Neuronal stem cell (in vitro differentiated cells): ENCODE measurements at regions not wholly inside any gene's neighbourhood (a gene's known extent, or its start where the extent isn't known, plus 50 kb on each side); places are given as distances from the start of the nearest gene placed in this dataset.

Experiments
- DNase-seq: peaks from one replicate; pipeline ENCODE4 v3.0.0-alpha.2; 2013; ENCODE audit warnings: low spot score
- H2AFZ ChIP-seq: one replicate; pipeline ENCODE4 v1.6.1; 2013; ENCODE audit warnings: mild to moderate bottlenecking, low read length, inconsistent platforms
- H2AK5ac ChIP-seq: 2 replicates; pipeline ENCODE4 v1.6.1; 2013; ENCODE audit warnings: low read depth, mild to moderate bottlenecking, inconsistent platforms, low read length, moderate library complexity, mixed read lengths
- H2BK120ac ChIP-seq: 2 replicates; pipeline ENCODE4 v1.6.1; 2013; ENCODE audit warnings: low read depth, mild to moderate bottlenecking, inconsistent platforms, low read length, moderate library complexity, mixed read lengths
- H2BK12ac ChIP-seq: one replicate; pipeline ENCODE4 v1.6.1; 2013; ENCODE audit warnings: low read length, inconsistent platforms
- H2BK15ac ChIP-seq: 2 replicates; pipeline ENCODE4 v1.6.1; 2013; ENCODE audit warnings: mild to moderate bottlenecking, low read length, inconsistent platforms, mixed read lengths
- H2BK5ac ChIP-seq: one replicate; pipeline ENCODE4 v1.6.1; 2013; ENCODE audit warnings: inconsistent platforms, mild to moderate bottlenecking, low read length, moderate library complexity
- H3K14ac ChIP-seq: one replicate; pipeline ENCODE4 v1.6.1; 2013; ENCODE audit warnings: low read length, inconsistent platforms
- H3K18ac ChIP-seq: 2 replicates; pipeline ENCODE4 v1.6.1; 2013; ENCODE audit warnings: low read length, inconsistent platforms
- H3K23ac ChIP-seq: 2 replicates; pipeline ENCODE4 v1.6.1; 2013; ENCODE audit warnings: low read depth, mild to moderate bottlenecking, mixed read lengths, low read length, inconsistent platforms; ENCODE audit not compliant: poor library complexity
- H3K27ac ChIP-seq: replicated peaks from 3 replicates; pipeline ENCODE4 v1.5.1; 2013; ENCODE audit warnings: low read length, inconsistent platforms
- H3K27me3 ChIP-seq, 3 experiments: 2 replicates each; pipeline ENCODE4 v1.6.1; 2013; ENCODE audit warnings: low read length in 3 of 3, mild to moderate bottlenecking in 2 of 3, inconsistent platforms in 1 of 3, low read depth in 1 of 3, mixed read lengths in 1 of 3, moderate library complexity in 1 of 3; ENCODE audit not compliant: control insufficient read depth in 3 of 3, insufficient read depth in 3 of 3
- H3K36me3 ChIP-seq, 2 donors: replicated peaks in 1 of 2; 2 replicates each; pipeline ENCODE4 v1.6.1; 2013; ENCODE audit warnings: low read length in 2 of 2; ENCODE audit not compliant: control insufficient read depth in 2 of 2, insufficient read depth in 2 of 2
- H3K4ac ChIP-seq: 2 replicates; pipeline ENCODE4 v1.6.1; 2013; ENCODE audit warnings: inconsistent platforms, mild to moderate bottlenecking, low read length, moderate library complexity
- H3K4me1 ChIP-seq, 2 donors: 1 replicate in 1 of 2; 2 replicates in 1 of 2; pipeline ENCODE4 v1.6.1; 2013; ENCODE audit warnings: low read length in 2 of 2, low read depth in 1 of 2; ENCODE audit not compliant: control insufficient read depth in 2 of 2, insufficient read depth in 1 of 2
- H3K4me2 ChIP-seq: one replicate; pipeline ENCODE4 v1.6.1; 2013; ENCODE audit warnings: mild to moderate bottlenecking, low read length, inconsistent platforms; ENCODE audit not compliant: insufficient read depth, poor library complexity, severe bottlenecking
- H3K4me3 ChIP-seq, 2 donors: 2 replicates each; pipeline ENCODE4 v1.5.1; 2013; ENCODE audit warnings: low read length in 2 of 2, mild to moderate bottlenecking in 2 of 2, inconsistent platforms in 1 of 2, moderate library complexity in 1 of 2
- H3K79me1 ChIP-seq: one replicate; pipeline ENCODE4 v1.6.1; 2013; ENCODE audit warnings: low read depth, mild to moderate bottlenecking, inconsistent platforms, low read length, moderate library complexity
- H3K9ac ChIP-seq: one replicate; pipeline ENCODE4 v1.6.1; 2013; ENCODE audit warnings: mild to moderate bottlenecking, low read depth, low read length, inconsistent platforms; ENCODE audit not compliant: poor library complexity
- H3K9me3 ChIP-seq, 2 donors: replicated peaks in 1 of 2; 2 replicates each; pipeline versions ENCODE3 to v1.6.1; 2013; ENCODE audit warnings: low read length in 2 of 2, mild to moderate bottlenecking in 2 of 2, inconsistent platforms in 1 of 2, low read depth in 1 of 2, mixed read lengths in 1 of 2, moderate library complexity in 1 of 2; ENCODE audit not compliant: control insufficient read depth in 2 of 2, insufficient read depth in 1 of 2
- H4K8ac ChIP-seq: one replicate; pipeline ENCODE4 v1.6.1; 2013; ENCODE audit warnings: low read depth, mild to moderate bottlenecking, inconsistent platforms, low read length, moderate library complexity
- H4K91ac ChIP-seq: one replicate; pipeline ENCODE4 v1.6.1; 2013; ENCODE audit warnings: low read length, low read depth, mild to moderate bottlenecking, inconsistent platforms; ENCODE audit not compliant: poor library complexity
- WGBS, 2 donors: extraction: QIAGEN DNeasy Blood & Tissue Kit; methylation state at CpG; one replicate each; pipeline ENCODE4 v1.1.7; 2013; ENCODE audit warnings: missing lambda C conversion rate in 2 of 2, mixed read lengths in 1 of 2; ENCODE audit not compliant: insufficient read length in 2 of 2, insufficient replicate concordance in 1 of 2; ENCODE audit errors: extremely low coverage in 2 of 2; 5-methylcytosine and 5-hydroxymethylcytosine counted together

GRCh38 chr18:23311351-23312121, 141.6 kb upstream of the RIOK3 start:
- no CpG with 5 or more reads among the region's 7 CpGs for WGBS, 2 donors
- H2AFZ ChIP-seq, result no peak overlapping the region

GRCh38 chr18:23313379-23313778, 139.7 kb upstream of the RIOK3 start:
- Histone ChIP-seq H2BK15ac (no peak overlapping the region), H3K4ac (no peak overlapping the region), H2BK5ac (no peak overlapping the region), H3K14ac (no peak overlapping the region), H2BK12ac (no peak overlapping the region), H3K79me1 (no peaks in the 10 kb centered on the region), H4K8ac (no peak overlapping the region), H3K27ac (no peak overlapping the region), H3K9ac (no peak overlapping the region), H3K36me3 (no peaks in the 10 kb centered on the region), H2AK5ac (no peak overlapping the region), H3K4me1 (peaks cover 0 to 2% of the 10 kb centered on the region in 2 donors), H3K23ac (no peak overlapping the region), H3K9me3 (peaks cover 0 to 9% of the 10 kb centered on the region in 2 donors), H3K4me3 (no peak overlapping the region), H4K91ac (no peak overlapping the region), H2AFZ (no peak overlapping the region), H2BK120ac (no peak overlapping the region), H3K18ac (peak overlapping the region; percentile 33), H3K27me3 (no peaks in the 10 kb centered on the region), H3K4me2 (no peak overlapping the region)
- no CpG with 5 or more reads among the region's 1 CpG for WGBS, 2 donors
- DNase-seq, result no peak

More at GRCh38 chr18:23311351-23312121, 141.6 kb upstream of the RIOK3 start:
- no peak overlapping the region for H2BK12ac ChIP-seq
- no peaks in the 10 kb centered on the region for H3K79me1 ChIP-seq
- H2BK5ac ChIP-seq, result no peak overlapping the region
- no peak overlapping the region for H2AK5ac ChIP-seq
- peaks cover 0 to 9% of the 10 kb centered on the region in 2 donors for H3K9me3 ChIP-seq
- H3K36me3 ChIP-seq, result no peaks in the 10 kb centered on the region
- H4K8ac ChIP-seq, result no peak overlapping the region
- H3K27ac ChIP-seq, result no peak overlapping the region
- H3K23ac ChIP-seq, result no peak overlapping the region
- no peak overlapping the region for H3K9ac ChIP-seq
- no peak overlapping the region for H2BK15ac ChIP-seq
- no peak overlapping the region for H3K4me3 ChIP-seq
- no peaks in the 10 kb centered on the region for H3K27me3 ChIP-seq
- no peak overlapping the region for H3K4ac ChIP-seq
- no peak overlapping the region for H3K18ac ChIP-seq
- H3K4me2 ChIP-seq, result no peak overlapping the region
- H4K91ac ChIP-seq, result no peak overlapping the region
- DNase-seq, result no peak
- H2BK120ac ChIP-seq, result no peak overlapping the region
- H3K14ac ChIP-seq, result no peak overlapping the region
- H3K4me1 ChIP-seq, result peaks cover 0 to 2% of the 10 kb centered on the region in 2 donors

- Histone ChIP-seq H3K36me3 (no peaks in the 10 kb centered on the region), H3K23ac (no peak overlapping the region), H2BK5ac (no peak overlapping the region), H2AK5ac (no peak overlapping the region), H3K9me3 (peaks cover 0 to 9% of the 10 kb centered on the region in 2 donors), H3K79me1 (no peaks in the 10 kb centered on the region), H3K14ac (no peak overlapping the region), H3K4me3 (no peak overlapping the region), H3K4me1 (peaks cover 0 to 2% of the 10 kb centered on the region in 2 donors), H3K27me3 (no peaks in the 10 kb centered on the region), H4K91ac (no peak overlapping the region), H3K18ac (no peak overlapping the region), H2AFZ (no peak overlapping the region), H3K4me2 (no peak overlapping the region), H3K9ac (no peak overlapping the region), H3K27ac (no peak overlapping the region), H2BK120ac (no peak overlapping the region), H2BK15ac (no peak overlapping the region), H3K4ac (no peak overlapping the region), H4K8ac (no peak overlapping the region), H2BK12ac (no peak overlapping the region)
- no CpG with 5 or more reads among the region's 4 CpGs for WGBS, 2 donors
- DNase-seq, result no peak
Observed at GRCh38 chr18:23314672-23315071, 138.4 kb upstream of the RIOK3 start.

GRCh38 chr18:23316316-23316715, 136.8 kb upstream of the RIOK3 start:
- H2BK5ac ChIP-seq, result no peak overlapping the region
- H3K14ac ChIP-seq, result no peak overlapping the region
- peaks cover 0 to 2% of the 10 kb centered on the region in 2 donors for H3K4me1 ChIP-seq
- no peaks in the 10 kb centered on the region for H3K79me1 ChIP-seq
- no peak overlapping the region for H3K18ac ChIP-seq
- no peak overlapping the region for H2BK12ac ChIP-seq
- no peak overlapping the region for H4K8ac ChIP-seq
- no peak overlapping the region for H3K4me2 ChIP-seq
- H3K9me3 ChIP-seq, result peaks cover 0 to 9% of the 10 kb centered on the region in 2 donors
- no peaks in the 10 kb centered on the region for H3K27me3 ChIP-seq
- H3K27ac ChIP-seq, result no peak overlapping the region
- no peaks in the 10 kb centered on the region for H3K36me3 ChIP-seq
- H2BK15ac ChIP-seq, result no peak overlapping the region
- WGBS, 2 donors, result 100% methylated on average over 1 of the region's 2 CpGs; no CpG with 5 or more reads in 1 of the 2 donors
- no peak overlapping the region for H3K4ac ChIP-seq
- no peak overlapping the region for H2AK5ac ChIP-seq
- H4K91ac ChIP-seq, result no peak overlapping the region
- H3K23ac ChIP-seq, result no peak overlapping the region
- no peak overlapping the region for H2BK120ac ChIP-seq
- no peak overlapping the region for H3K9ac ChIP-seq
- no peak overlapping the region for H3K4me3 ChIP-seq
- H2AFZ ChIP-seq, result no peak overlapping the region
- DNase-seq, result no peak
